GM12874 (cell line): ENCODE measurements at regions not wholly inside any gene's neighbourhood (a gene's known extent, or its start where the extent isn't known, plus 50 kb on each side); places are given as distances from the start of the nearest gene placed in this dataset.

ENCODE experiments used
- TF ChIP-seq, protein P1 (sequence below): IDR thresholded peaks from 2 replicates; pipeline ENCODE4 v1.5.1; 2011; ENCODE audit warnings: low read depth, mild to moderate bottlenecking, control low read depth, low read length, moderate library complexity; ENCODE audit not compliant: insufficient read depth

DNA sequence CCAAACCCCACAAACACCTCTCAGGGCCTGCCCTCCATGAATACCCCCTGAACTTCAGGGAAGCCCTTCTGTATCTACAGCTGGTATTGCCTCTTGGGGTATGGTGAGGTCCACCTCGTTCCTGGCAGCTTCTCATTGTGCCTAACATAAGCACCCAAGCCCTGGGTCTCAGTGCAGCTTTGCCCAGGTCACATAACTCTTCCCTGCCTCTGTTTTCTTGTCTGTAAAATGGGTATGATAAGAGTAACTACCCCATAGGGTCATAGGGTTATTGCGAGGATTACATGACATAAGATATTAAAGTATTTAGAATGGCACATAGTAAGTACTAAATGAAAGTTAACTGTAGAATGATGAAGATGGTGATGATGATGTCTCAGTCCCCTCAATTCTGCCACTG, 190.0 kb upstream of the PWP1 start:
- TF ChIP-seq, protein P1, sequence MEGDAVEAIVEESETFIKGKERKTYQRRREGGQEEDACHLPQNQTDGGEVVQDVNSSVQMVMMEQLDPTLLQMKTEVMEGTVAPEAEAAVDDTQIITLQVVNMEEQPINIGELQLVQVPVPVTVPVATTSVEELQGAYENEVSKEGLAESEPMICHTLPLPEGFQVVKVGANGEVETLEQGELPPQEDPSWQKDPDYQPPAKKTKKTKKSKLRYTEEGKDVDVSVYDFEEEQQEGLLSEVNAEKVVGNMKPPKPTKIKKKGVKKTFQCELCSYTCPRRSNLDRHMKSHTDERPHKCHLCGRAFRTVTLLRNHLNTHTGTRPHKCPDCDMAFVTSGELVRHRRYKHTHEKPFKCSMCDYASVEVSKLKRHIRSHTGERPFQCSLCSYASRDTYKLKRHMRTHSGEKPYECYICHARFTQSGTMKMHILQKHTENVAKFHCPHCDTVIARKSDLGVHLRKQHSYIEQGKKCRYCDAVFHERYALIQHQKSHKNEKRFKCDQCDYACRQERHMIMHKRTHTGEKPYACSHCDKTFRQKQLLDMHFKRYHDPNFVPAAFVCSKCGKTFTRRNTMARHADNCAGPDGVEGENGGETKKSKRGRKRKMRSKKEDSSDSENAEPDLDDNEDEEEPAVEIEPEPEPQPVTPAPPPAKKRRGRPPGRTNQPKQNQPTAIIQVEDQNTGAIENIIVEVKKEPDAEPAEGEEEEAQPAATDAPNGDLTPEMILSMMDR, result no peak

DNA sequence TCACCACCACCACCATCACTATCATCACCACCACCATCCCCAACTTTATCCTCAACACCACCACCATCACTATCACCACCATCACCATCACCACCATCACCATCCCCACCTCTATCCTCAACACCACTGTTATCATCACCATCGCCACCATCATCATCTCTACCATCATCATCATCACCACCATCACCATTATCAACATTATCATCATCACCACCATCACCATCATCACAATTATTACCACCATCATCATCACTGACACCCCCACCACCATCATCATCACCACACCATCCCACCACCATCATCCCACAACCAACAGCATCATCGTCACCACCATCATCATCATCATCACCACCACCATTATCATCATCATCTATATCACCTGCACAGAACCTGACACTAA, 188.4 kb upstream of the PWP1 start:
- TF ChIP-seq, protein P1, result no peak

DNA sequence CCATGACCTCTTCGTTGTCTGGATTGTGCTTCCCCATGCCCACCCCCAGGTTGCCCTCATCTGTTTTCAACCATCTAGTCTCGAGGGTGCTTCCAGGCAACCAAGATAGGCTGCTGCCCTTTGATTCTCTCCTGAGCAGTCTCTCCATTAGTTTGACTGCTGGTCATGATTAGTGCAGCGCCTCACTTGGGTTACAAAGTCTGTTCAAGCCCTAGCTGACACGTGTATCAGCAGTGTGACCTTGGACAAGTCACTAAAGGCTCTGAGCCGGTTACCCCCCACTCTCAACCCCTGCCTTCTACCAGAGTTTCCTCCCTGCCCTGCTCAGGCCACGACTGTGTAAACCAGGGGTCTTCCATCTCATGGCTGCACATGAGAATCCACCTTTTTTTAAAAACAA, 185.3 kb upstream of the PWP1 start:
- TF ChIP-seq, protein P1, result no peak

DNA sequence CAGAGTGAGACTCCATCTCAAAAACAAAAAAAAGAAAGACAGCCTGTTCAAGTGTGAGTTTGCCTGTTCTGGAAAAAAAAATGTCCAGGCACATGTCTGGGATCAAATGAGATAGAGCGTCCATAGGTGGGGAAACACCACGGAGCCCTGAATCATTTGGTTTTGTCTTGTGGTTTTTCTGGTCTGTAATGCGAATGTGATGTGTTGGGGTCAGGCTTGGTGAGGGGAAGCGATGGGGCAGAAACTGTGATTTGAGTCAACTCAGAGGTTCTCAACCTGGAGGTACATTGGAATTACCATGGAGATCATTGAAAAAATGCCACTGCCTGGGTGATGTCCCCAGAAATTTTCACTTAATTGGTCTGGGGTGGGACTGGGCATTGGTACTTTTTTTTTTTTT, 183.9 kb upstream of the PWP1 start:
- TF ChIP-seq, protein P1, result no peak

DNA sequence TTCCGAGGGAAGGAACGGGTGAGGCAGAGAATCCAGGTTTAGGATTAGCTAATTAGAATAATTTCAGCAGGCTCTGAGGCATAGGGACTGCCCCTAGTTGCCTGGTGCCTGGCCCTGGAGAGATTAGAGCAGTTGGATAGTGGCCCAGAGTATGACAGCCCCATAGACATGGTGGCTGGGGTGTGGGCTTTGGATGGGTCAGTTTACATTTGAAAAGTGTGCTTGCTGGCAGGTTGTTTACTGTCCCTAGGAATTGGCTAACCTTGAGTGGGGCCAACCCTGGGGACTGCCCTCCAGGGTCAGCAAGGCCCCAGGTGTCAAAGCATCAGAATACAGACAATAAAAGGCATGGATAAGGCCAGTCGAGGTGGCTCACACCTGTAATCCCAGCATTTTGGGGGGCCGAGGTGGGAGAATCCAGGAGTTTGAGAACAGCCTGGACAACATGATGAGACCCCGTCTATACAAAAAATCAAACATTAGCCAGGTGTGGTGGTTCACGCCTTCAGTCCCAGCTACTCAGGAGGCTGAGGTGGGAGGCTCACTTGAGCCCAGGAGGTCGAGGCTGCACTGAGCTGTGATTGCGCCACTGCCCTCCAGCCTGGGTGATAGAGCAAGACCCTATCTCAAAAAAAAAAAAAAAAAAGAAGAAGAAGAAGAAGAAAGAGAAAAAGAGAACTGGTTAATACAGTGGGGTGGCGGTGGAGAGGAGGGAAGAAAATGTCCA, 182.3 kb upstream of the PWP1 start:
- TF ChIP-seq, protein P1, result no peak

DNA sequence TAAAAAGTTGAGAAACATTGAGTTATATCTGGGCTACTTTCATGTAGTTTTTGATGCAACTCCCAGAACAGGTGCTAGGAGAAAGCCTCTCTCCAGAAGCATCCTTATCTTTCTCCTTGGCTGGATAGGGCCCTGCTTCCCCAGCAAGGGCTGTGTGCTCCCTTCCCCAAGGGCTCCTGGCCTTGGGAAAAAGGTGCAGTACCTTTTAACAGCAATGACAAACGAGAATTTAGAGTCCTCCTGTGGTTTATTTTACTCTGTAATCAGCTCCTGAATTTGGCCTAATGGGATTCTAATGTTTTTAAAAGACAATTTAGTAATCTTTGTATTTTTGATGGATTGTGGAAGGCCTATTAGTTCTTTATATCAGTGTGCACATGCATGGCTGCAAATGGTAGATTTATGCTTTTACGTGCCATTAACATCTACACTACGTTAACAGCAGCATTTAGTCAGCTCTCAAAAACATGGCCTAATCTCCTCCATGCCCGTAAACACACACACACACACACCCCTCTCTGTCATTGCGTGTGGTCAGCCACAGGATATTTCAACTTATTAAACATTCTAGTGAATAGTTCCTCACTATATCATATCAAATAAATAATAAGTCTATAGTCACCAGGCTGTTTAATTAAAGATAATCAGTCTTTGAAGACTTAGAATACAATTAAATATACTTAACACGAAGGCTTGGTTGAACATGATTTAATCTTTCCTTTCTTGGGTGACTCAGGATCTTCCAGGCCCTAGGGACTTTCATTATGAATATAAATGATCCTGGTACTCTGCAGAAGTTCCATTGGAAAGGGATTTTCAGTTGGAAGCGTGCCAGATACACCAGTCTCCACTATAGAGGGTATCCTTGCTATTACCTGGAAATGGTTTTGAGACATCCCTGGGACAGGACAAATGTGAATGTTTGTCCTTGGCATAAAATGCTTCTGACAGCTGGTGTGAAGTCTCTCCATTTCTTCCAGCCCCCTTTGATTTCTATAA, 181.4 kb upstream of the PWP1 start:
- TF ChIP-seq, protein P1, result no peak

DNA sequence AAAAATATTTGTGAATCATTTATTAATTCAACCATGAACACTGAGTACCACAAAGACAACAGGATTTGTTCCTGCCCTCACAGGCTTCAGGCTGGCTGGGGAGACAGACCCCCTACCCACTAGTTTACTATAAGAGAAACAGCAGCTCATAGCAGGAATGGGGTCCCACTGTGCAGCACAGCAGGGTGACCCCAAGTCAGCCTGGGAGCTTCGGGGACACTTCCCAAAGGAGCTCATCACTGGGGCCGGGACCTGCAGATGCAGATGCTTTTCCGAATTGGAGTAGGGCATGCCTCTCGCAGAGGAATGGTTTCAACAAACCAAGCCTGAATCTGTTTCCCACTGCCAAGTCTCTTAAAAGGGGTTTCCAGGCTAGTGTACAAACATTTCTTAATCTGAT, 176.2 kb upstream of the PWP1 start:
- TF ChIP-seq, protein P1, result no peak
